ENCODE measurements at regions not wholly inside any gene's neighbourhood (a gene's known extent, or its start where the extent isn't known, plus 50 kb on each side); places are given as distances from the start of the nearest gene placed in this dataset.

DNA sequence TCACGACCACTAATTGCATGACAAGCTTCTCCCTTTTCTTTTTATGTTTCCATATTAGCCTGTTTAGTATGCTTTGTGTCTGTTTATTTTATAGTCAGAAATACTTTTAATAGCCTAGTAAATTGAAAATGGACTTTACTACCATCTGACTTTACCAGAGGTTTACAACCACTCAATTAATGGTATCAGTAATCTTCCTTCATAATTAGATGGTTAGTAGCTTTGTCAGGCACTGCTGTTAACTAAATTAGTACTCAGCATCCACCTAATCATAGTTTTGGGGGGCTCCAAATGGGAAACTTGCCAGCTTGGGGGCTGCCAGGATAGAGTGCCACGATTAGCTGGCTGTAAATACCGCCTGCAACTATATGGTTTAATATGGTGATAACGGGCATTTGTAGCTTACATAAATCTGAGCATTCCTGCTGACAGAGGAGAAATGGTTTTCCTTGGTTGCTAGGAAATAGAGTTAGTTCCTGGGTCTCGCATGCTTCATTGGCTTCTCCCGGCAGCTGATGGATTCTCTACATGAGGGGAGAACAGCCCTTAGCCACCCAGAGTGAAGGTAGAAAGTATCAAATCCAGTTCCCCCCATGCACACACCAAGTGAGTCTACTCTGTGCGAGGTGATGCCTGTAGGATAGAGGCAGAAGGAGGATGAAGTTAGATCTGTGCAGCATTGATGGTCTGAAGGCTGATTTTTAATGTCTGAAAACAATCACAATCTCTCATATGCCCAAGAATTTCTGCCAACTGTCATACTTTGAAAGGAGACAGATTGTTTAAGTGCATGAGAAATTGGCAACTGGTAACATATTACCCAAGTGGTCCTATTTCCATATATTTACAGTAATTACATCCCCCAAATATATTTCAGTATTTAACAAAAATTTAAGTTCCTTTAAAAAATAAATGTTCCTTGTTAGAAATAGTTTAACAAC lies 326.6 kb upstream of the PROK2 start (continued):
- TF ChIP-seq, protein P1, sequence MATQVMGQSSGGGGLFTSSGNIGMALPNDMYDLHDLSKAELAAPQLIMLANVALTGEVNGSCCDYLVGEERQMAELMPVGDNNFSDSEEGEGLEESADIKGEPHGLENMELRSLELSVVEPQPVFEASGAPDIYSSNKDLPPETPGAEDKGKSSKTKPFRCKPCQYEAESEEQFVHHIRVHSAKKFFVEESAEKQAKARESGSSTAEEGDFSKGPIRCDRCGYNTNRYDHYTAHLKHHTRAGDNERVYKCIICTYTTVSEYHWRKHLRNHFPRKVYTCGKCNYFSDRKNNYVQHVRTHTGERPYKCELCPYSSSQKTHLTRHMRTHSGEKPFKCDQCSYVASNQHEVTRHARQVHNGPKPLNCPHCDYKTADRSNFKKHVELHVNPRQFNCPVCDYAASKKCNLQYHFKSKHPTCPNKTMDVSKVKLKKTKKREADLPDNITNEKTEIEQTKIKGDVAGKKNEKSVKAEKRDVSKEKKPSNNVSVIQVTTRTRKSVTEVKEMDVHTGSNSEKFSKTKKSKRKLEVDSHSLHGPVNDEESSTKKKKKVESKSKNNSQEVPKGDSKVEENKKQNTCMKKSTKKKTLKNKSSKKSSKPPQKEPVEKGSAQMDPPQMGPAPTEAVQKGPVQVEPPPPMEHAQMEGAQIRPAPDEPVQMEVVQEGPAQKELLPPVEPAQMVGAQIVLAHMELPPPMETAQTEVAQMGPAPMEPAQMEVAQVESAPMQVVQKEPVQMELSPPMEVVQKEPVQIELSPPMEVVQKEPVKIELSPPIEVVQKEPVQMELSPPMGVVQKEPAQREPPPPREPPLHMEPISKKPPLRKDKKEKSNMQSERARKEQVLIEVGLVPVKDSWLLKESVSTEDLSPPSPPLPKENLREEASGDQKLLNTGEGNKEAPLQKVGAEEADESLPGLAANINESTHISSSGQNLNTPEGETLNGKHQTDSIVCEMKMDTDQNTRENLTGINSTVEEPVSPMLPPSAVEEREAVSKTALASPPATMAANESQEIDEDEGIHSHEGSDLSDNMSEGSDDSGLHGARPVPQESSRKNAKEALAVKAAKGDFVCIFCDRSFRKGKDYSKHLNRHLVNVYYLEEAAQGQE (IDR thresholded peaks at IDR 0.05; ENCODE audit: unreplicated experiment), result no peak
- TF ChIP-seq POLR2AphosphoS5 (IDR thresholded peaks at IDR 0.05; ENCODE audit: low read depth) (no peak), ZNF331 (CRISPR knock-in tag; IDR thresholded peaks at IDR 0.05; ENCODE audit: low read depth) (no peak), CTCF (conservative IDR thresholded peaks at IDR 0.05; ENCODE audit: low read depth in 2 of 2) (no peak), ZNF114 (CRISPR knock-in tag; IDR thresholded peaks at IDR 0.05) (no peak), NANOG (IDR thresholded peaks at IDR 0.05; ENCODE audit: borderline replicate concordance) (no peak), CREB1 (CRISPR knock-in tag; IDR thresholded peaks at IDR 0.05; ENCODE audit: low read depth) (no peak)

DNA sequence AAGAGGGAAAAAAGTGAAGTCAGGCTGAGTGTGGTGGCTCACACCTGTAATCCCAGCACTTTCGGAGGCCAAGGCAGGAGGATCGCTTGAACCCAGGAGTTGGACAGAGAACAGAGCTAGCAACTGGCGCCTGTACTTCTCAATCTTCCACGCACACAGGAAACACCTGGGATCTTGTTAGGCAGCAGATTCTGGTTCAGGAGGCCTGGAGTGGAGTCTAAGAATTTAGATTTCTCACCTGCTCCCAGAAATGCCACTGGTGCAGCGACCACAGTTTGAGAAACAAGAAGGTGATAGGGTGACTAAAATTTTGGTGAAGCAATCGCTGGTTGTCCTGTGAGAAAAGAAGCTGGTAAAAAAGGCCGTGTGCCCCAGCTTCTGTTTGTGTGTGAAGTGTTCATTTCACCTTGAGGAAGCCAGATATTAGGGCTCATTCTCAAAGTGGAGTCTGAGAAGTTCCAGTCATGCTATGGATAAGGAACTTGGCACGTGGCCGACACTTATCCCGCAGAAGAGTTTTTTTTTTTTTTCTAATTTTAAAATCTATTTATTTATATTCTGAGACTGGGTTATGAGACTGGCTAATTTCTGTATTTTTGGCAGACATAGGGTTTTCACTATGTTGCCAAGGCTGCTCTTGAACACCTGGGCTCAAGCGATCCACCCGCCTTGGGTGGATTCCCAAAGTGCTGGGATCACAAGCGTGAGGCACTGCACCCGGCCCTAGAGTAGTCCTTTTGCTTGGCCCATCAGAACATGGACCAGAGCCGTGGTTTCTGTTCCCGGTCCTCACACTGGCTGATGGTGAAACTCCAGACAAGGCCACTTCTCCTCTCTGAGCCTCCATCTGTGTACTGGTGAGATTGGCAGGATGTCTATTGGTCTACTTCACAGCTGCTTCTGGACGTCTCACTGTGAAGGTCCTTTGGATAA lies 324.6 kb upstream of the PROK2 start:
- DNase-seq (ENCODE audit: low spot score) (no peak), ATAC-seq (no peak)
- Mint-ChIP-seq H3K9me3 (no peaks in the 10 kb centered on the region), H3K36me3 (ENCODE audit: low read depth) (no peaks in the 10 kb centered on the region), H3K4me3 (no peak overlapping the region), H3K4me1 (no peaks in the 10 kb centered on the region), H3K27ac (no peak overlapping the region), H3K27me3 (ENCODE audit: insufficient read depth, low read depth, poor library complexity) (peaks cover 2% of the 10 kb centered on the region)
- Histone ChIP-seq H3K4me3 (no peak overlapping the region), H2AFZ (no peak overlapping the region), H4K20me1 (replicated peaks; ENCODE audit: insufficient read depth) (no peaks in the 10 kb centered on the region), H3K4me2 (no peak overlapping the region), H3K4me1 (ENCODE audit: insufficient read depth) (no peaks in the 10 kb centered on the region), H3K79me2 (replicated peaks; ENCODE audit: insufficient read depth) (no peaks in the 10 kb centered on the region), H3K36me3 (ENCODE audit: insufficient read depth) (no peaks in the 10 kb centered on the region), H3K27ac (ENCODE audit: low read depth) (no peak overlapping the region), H3F3A (replicated peaks; ENCODE audit: low read depth) (no peaks in the 10 kb centered on the region), H3K9me2 (ENCODE audit: insufficient read depth) (no peaks in the 10 kb centered on the region), H3K27me3 (ENCODE audit: insufficient read depth) (no peaks in the 10 kb centered on the region)
- TF ChIP-seq EZH2 (IDR thresholded peaks at IDR 0.05; ENCODE audit: low read depth, unreplicated experiment), result no peak
- TF ChIP-seq NANOG (IDR thresholded peaks at IDR 0.05; ENCODE audit: borderline replicate concordance), result no peak
- TF ChIP-seq ZNF114 (CRISPR knock-in tag; IDR thresholded peaks at IDR 0.05), result no peak
